ENCODE measurements at regions not wholly inside any gene's neighbourhood (a gene's known extent, or its start where the extent isn't known, plus 50 kb on each side); places are given as distances from the start of the nearest gene placed in this dataset.

- no peak for DNase-seq
Observed at GRCh38 chr21:38556390-38556789, 58.1 kb upstream of the ERG start.

- DNase-seq = no peak
Observed at GRCh38 chr21:38561205-38561604, 62.9 kb upstream of the ERG start.

GRCh38 chr21:38561613-38562581 is 63.6 kb upstream of the ERG start:
- no peak for DNase-seq

GRCh38 chr21:38567335-38567969 is 69.2 kb upstream of the ERG start:
- no peak for DNase-seq

GRCh38 chr21:38567970-38568360 is 69.7 kb upstream of the ERG start:
- DNase-seq = no peak

- no peak for DNase-seq
Observed at GRCh38 chr21:38569733-38570132, 71.5 kb upstream of the ERG start.

- DNase-seq = no peak
Observed at GRCh38 chr21:38570596-38570995, 72.3 kb upstream of the ERG start.

GRCh38 chr21:38574895-38575575 is 76.8 kb upstream of the ERG start:
- no peak for DNase-seq

- no peak for DNase-seq
Observed at GRCh38 chr21:38577887-38578286, 79.6 kb upstream of the ERG start.

GRCh38 chr21:38590449-38591217 is 92.4 kb upstream of the ERG start:
- no peak for DNase-seq

GRCh38 chr21:38591218-38591537 is 92.9 kb upstream of the ERG start:
- DNase-seq = no peak

GRCh38 chr21:38596264-38597042 is 98.2 kb upstream of the ERG start:
- DNase-seq = no peak

GRCh38 chr21:38597421-38597820 is 99.1 kb upstream of the ERG start:
- DNase-seq = no peak

GRCh38 chr21:38598413-38598812 is 100.1 kb upstream of the ERG start:
- DNase-seq = no peak

GRCh38 chr21:38599381-38599975 is 101.2 kb upstream of the ERG start:
- no peak for DNase-seq

- DNase-seq = no peak
Observed at GRCh38 chr21:38600106-38600505, 101.8 kb upstream of the ERG start.

- no peak for DNase-seq
Observed at GRCh38 chr21:38605236-38605635, 107.0 kb upstream of the ERG start.

- no peak for DNase-seq
Observed at GRCh38 chr21:38609580-38609979, 111.3 kb upstream of the ERG start.

GRCh38 chr21:38610623-38611251 is 112.5 kb upstream of the ERG start:
- DNase-seq = no peak

GRCh38 chr21:38611277-38611676 is 113.0 kb upstream of the ERG start:
- no peak for DNase-seq

GRCh38 chr21:38613686-38614085 is 115.4 kb upstream of the ERG start:
- DNase-seq = no peak
